Dermis microvascular lymphatic vessel endothelial cell (primary cell): ENCODE measurements at regions not wholly inside any gene's neighbourhood (a gene's known extent, or its start where the extent isn't known, plus 50 kb on each side); places are given as distances from the start of the nearest gene placed in this dataset.

Source experiments
- DNase-seq, 2 donors: peaks; one replicate each; pipeline versions ENCODE4 v3.0.0 to v3.0.0-alpha.2; 2010; ENCODE audit warnings: low read depth in 2 of 2

DNA sequence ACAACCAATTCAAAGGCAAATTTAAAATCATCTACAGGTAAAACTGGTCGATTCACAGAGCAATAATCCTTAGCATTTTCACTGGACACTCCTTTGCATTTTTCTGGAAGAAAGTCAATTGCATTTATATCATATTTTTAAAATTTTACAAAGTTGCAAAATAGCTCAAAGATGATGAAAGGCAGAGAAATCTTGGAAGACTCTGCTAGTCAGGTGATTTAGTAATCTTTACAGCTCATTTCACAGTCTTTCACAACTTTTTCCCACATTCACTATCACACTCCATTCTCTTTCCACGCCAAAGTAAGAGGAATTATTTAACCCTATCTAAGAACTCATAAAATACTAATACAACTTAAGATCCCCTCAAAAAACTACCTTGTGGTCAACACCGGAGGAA is 1063.8 kb downstream of the EFNB2 start:
- no peak for DNase-seq

DNA sequence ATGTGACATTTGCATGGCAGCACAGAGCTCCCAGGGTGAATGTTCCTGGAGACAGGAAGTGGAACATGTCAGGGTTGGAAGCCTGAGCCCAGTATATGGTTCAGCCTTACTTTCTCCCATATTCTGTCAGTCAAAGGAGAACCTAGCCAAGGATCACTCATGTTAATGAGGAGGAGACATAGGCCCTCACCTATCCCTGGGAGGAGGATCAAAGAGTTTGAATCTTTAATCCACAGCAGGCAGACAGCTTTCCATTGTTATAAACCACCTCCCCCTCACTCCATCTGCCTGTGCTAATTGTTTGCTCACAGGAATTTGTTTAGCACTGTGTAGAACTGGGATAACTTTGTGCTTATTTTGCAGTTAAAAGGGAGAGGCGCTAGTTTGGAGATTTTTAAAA is 1069.1 kb downstream of the EFNB2 start:
- no peak for DNase-seq

DNA sequence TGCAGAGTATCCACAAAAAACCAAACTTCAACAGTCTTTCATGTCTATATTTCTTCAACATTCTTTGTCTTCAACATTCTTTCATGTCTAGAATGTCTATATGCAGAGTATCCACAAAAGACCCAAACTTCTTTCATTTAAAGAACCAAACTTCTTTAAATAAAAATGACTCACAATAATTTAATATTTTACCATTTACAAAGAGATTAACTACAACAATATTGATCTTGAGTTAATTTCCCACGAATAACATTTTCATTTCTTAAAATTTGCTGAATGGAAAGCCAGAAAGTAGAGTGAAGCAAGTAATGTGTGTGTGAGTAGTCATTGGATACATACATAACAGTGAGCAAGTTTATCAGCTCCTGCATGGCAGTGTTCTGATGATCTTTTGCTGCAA is 1069.7 kb downstream of the EFNB2 start, which contains the start of gene DAOA:
TSS of gene DAOA (plus strand) at position 301 of the 400 bp plus-strand sequence.
- DNase-seq, result no peak

DNA sequence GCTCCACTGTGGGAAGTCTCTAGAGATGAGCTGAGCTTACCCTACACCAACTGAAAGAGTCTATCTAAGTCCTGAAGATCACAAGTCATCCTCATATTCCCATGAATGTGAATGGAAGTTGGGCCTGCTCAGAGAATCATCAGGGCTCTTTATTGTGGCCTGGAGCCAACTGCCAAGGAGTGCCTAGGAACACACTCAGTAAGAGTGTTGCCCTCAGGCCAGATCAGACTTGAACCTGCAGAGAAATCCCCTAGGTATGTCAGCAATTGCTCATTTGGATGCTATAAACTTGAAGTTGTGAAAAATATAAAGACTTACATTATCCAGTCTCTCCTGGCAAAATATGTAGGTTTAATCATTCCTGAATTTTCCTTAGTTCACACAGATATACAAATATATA is 1070.2 kb downstream of the EFNB2 start:
- no peak for DNase-seq

DNA sequence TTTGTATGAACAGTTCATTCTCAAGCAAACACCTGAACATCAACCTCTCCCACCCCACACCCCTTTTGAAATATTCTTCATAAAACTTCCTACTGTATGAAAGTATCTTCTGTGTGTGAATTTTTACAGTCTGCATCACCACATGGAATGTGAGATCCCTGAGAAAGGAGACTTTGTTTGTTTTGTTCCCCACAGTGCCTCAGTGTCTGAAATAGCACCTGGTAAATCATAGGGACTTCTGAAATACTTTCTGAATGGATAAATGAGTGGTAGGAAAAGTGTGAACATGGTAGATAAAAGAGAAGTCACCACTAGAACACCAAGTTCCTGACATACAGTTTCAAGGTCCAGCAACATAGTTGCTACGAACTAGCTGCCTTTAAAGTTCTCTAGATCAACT is 1071.2 kb downstream of the EFNB2 start:
- DNase-seq, result no peak

DNA sequence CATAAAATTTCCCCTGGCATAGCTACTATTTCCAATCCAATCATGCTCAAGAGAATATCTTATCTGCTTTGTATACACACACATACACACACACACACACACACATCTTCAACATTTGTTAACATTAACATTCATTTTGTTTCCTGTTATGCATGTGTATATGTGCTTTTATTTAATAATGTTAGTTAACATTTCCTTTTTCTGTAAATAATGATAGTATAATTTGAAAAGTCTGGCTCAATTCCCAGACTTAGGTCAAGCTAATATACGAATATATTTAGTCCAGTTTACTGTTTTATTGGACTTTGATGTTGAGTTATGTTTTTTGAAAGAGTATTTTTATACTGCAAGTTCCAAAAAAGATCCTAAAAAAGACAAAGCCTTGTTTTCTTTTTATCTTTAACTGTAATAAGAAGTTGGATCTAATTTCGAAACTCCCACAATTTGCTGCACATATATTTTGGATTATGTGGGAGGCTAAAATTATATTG is 1072.4 kb downstream of the EFNB2 start:
- peak; percentile 42 to 51 for DNase-seq

DNA sequence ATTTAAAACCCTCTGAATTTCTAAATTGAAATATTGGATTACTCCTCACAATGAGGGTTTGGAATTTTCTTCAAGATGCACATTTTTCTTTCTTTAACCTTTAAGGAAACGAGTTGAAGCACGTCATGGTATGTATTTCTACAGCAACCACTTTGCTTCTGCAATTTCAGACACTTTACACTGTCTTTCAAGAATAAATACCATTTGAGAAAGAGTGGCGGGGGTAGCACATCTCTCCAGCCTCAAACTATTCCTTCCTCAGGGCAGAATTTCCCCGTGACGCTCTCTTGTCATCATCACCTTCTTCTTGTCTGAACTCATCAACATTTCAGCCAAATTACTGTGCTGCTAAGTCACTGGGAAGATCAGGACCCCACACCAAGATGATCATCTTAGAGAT is 1073.4 kb downstream of the EFNB2 start:
- DNase-seq, result no peak

DNA sequence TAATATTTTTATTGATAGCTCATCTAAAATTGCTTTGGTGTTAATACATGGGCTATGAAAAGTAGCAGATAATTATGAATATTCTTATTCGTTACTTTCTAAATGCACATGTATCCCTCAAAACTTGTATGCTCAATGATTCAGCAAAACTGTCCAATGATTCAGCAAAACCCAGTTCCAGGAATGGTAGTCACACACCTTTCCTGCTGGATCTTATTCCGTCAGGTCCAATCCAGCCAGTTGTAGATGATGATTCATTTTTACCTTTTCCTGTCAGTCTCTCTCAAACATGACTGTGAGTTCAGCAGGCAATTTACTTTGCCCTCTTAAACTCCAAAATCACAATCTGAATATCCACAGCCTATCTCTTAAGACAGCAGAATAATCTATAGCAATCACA is 1082.6 kb downstream of the EFNB2 start:
- no peak for DNase-seq

DNA sequence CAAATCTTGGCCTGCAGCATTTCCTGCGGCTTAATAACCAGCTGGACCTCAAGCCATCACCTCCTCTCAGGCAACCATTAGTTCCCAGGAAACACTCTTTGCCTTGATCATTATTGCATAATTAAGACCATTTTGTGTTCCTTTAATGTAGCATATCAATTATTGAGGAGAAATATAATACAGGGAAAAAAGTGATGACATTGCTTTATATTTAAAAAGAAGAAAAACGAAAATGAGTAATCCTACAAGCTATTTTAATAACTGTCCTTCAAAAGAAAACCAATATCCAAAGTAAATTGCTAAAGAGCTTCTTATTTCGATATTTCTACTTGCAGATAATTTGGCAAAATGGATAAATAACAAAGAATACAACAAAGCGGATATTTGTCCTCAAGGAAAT is 1084.7 kb downstream of the EFNB2 start:
- DNase-seq, result no peak

DNA sequence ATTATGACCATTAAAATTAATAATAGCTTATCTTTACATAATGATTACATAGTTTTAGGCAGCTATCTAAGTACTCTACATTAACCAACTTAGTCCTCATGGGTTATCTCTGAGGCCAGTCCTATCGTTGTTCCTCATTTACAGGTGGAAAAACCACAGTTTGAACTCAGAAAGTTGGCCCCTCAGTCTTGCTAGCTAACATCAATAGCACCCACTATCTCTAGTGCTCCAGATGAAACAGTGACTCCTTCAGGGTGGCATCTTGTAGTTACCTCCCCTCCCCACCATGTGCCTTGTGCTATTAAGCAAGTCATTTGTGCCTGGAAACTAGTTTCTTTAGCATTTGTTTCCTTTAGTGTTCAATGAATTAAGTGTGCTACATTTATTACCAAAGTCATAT is 1086.7 kb downstream of the EFNB2 start:
- DNase-seq, result no peak

DNA sequence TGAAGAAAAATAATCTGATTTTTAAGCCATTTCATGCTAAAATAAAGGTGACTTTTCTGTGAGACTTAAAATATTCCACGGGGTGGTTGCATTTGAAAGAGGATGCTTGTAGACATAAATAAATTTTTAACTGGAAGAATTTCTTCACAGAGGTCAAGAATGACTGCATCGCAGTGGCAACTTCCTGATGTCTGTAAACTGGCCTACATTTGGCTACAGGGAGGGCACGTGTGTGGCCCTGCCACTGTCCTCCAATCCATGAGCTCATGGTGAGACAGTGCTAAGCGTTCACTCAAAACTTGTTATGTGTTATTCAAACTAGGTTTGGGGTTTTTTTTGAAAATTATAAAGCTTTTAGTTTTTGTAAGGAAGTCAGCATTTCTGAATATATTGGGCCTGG is 1089.3 kb downstream of the EFNB2 start:
- DNase-seq, result no peak

DNA sequence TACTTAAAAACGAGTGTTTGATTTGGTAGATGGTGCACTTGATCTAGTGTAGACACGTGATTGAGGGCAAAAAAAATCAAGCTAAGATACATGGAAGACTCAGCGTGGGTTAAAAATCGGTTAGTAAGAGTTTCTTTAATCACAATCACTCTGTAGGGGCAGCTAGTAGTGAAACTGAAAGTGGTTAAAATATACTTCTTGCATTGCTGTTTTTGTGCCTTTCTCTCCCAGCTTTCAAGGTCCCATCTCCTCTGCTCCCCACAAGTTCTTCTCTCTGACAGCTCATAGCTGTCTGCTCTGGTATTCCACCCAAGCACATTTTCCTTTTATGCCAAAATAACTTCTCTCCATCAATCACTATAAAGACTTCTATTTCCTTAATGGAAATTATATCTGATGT is 1089.7 kb downstream of the EFNB2 start:
- no peak for DNase-seq

DNA sequence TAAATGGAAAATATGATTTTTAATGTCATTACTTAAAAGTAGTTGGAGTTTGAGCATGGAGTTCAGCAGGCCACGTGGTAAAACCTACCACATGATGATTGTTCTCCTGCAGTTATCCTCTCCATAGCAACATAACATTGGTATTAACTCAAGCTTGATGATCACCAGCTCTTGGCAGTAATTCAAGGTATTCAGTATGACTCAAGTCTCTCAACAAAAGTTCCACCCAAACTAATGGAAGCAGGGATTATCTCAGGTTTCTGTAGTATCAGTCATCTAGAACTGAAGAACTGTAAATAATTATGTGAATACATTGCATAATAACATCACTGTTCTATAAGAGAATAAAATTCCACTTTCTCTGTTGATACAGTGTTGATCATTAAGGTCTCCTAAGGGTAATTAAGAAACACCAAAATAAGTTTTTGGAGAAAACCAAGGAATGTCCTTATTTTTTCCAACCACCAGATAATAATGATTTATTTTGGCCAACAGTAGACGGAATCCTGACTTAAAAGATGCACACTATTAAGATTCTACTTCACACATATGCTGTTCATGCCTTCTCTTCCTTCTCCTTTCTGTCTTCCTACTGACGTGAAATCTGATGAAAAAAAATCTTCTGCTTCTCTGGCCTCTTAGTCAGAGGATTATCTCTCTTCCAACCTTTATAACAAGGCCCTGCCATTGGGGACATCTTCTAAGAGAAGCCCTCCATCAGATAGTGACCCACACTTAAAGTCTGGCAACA is 1092.3 kb downstream of the EFNB2 start:
- DNase-seq, result peak; percentile 72 to 94

DNA sequence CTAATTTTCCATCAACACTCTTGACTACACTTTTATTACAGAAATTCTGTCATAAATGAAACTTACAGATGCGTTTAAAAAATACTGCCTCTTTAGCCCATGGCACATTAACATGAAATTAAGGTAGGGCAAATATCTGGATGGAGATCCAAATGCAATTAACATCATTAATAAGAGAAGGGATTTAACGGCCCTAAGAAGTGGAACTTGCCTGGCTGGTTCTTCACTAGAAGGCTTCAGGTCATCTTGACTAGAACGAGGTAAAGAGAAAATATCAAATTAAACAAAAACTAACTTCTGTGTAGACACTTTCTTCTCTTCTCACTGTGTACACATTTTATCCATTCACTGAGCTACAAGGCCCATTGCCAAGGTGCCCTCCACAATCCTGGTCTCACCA is 1093.4 kb downstream of the EFNB2 start:
- DNase-seq, result no peak

DNA sequence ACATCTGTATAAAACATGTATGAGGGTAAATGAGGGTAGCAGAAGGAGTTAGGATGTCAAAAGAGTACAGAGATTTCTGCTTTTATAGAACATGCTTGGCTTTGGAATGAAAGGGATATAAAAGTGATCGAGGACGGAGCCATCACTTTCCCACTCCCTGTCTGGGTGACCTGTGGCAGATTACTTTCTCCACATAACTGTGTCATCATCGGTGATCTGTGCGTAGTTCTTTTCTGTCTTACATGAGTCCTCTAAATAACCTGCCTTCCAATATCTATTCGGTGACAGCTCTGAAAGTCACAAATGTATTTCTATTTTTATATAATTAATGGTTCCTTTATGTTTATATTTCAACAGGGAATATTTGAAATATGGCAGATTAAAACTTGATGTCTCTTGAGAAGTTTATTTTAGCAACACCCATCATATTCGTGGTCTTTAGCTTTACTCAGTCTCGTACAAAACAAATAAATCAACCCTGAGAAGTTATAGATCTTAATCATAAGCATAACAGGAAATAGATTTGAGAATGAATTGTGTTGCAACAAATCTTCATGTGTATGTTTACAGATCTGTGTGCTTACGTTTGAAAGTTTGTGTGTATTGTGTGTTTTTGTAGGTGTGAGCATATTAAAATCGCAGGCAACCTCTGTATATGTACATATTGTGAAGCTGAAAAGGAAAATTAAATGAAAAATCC is 1094.3 kb downstream of the EFNB2 start:
- DNase-seq, result peak in 1 of 2 donors; percentile 42

DNA sequence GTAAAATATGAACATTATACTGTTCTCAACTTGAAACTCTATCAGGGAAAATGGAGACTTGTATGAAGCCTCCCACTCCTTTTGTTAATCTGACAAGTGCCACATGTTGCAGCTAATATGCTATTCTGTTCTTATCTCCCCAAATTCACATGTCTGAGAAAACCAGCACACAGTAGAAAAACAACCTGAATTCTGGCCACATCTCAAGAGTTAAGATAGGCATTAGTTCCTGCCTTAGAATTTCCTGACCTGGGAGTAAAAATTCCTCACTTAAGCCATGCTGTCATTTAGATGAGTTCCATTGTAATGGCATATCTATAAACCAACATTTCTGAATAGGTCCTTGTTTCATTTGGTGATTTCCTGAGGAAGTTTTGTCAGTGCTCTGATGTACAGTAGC is 1098.5 kb downstream of the EFNB2 start:
- DNase-seq, result peak in 1 of 2 donors; percentile 82

DNA sequence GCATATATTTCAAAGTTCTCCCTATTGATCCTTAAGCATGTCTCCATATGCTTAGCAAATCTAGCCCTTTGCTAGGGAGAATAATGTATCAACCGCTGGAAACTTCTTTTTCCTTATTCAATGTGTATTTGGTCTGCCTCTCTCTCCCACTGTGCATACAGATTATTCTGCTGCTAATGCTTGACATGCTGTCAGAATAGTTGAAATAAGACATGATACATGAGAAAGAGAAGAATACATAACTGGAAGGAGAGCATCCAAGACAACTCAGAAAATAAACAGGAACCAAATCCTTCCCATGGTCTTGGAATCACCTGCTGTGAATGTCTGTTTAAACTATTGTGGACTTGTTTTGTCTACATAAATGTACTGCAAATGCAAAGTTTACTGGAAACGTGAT is 1103.0 kb downstream of the EFNB2 start:
- DNase-seq, result no peak

DNA sequence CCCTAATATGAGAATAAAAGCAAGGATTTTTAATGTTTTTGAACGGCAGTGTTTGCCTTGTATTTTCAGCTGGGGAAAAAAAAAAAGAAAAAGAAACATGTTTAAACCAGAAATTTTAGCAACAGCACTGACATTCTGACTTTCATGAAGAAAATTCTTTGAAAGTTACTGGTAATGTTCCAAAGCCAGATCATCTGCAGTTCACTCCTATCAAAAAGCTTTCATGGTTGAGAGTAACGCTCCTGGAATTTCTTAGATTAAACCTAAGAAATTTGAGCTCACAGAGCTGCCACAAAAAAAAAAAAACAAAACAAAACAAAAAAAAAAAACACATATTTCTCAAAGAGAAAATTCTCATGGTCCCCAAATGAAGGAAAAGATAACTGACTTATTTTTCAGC is 1106.7 kb downstream of the EFNB2 start:
- DNase-seq, result no peak

DNA sequence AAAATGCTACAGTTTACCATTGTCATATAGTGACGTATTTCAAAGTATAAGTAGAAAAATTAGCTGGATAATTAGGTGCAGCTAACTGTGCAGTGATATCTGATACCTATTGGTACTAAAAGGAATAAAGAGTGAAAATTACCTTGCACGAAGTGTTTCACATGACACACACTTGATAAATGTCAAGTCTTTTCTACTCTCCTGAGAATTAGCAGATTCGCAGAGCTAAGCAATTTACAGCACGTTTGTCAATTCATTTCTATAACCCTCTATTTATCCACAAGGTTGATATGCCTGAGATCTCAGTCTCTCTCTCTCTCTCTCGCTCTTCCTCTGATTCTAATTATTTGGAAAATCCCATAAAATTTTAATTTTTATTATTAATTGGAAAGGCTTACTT is 1109.0 kb downstream of the EFNB2 start:
- no peak for DNase-seq

DNA sequence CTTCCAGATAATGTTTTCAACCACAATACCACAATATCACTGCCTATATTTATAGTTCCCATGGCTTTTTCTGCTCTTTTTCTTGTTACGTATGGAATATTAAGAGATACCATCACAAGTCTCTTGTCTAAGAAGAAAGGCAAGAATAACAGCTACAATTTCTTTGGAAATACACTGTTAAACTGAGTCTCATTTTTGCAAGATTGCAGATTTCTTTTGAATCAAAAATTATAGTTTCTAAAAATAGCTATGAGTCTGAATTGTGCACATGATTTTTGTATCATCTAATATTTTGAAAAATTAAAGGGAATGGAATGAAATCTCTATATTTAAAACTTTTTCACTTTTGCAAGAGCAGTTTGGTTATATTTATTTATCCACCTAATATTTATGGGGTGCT is 1120.8 kb downstream of the EFNB2 start:
- DNase-seq, result no peak

DNA sequence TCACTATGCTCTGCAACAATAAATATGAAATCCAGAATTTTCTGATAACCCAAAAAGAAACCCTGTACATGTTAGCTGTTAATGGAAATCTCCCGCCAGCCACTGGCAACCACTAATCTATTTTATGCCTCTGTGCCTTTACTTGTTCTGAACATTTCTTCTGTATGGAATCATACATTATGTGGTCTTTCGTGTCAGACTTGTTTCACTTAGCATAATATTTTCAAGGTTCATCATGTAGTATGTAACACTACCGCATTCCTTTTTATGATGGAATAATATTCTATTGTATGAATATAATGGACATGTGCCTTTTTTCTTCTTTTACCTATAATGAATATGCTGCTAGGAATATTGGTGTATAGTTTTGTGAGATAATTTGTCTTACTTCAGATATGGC is 1123.3 kb downstream of the EFNB2 start:
- DNase-seq, result no peak

DNA sequence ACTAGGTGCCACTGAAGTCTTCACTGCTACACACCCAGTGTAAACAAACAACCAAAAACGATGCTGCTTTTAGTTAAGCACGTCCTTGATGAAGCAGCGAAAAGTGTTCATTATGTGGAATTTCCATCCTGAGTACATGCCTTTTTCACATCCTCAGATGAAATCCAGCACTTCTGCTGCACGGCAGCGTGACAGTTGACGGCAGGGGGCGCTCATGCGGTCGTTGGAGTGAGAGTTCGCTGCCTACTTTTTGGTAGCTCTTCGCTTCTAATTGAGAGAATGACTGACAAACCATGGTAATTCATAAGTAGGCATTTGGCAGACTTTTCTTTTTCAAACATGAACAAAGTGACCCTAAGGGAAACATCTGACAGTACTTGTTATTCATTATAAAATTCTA is 1124.9 kb downstream of the EFNB2 start:
- peak in 1 of 2 donors; percentile 49 for DNase-seq

DNA sequence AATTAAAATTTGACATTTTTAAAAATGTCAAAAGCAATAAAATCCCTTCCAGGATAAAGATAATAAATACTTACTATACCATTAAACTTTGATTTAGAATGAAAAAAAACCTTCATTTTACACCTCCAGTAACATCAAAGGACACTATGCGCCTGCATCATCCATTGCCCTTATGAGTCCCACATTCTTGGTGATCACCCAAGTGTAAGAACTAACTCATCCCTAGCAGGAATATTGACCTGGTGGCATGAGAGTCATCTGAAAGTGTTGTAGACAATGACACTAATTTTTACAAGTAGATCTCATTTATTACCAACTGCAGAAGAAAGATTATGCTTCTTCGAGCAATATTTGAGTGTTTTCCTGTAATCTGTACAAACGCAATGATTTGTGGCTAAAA is 1128.9 kb downstream of the EFNB2 start:
- no peak for DNase-seq
